Heart left ventricle (tissue), 16 donors: ENCODE measurements at regions not wholly inside any gene's neighbourhood (a gene's known extent, or its start where the extent isn't known, plus 50 kb on each side); places are given as distances from the start of the nearest gene placed in this dataset.

ENCODE experiments used
- ATAC-seq, 4 donors: fragments of 200-7000 bp; cut with Tn5 transposase; one replicate each; pipeline ENCODE4 v1.9.1; 2020 to 2022; ENCODE audit warnings: moderate library complexity in 4 of 4, mild to moderate bottlenecking in 3 of 4, moderate number of reproducible peaks in 1 of 4
- DNase-seq, 5 donors: peaks; one replicate each; pipeline ENCODE4 v3.0.0-alpha.2; 2020
- H3K27ac ChIP-seq, 12 donors: fragments of 200-600 bp; sonication (generic) in 4 of 12; one replicate each; pipeline versions ENCODE4 v1.5.0 to v1.8.0; 2016 to 2022; ENCODE audit warnings: mild to moderate bottlenecking in 2 of 12
- H3K27me3 ChIP-seq, 9 donors: fragments of 200-600 bp; sonication (generic) in 2 of 9; one replicate each; pipeline versions ENCODE4 v1.5.1 to v1.8.0; 2016 to 2022; ENCODE audit warnings: mild to moderate bottlenecking in 3 of 9
- H3K36me3 ChIP-seq, 9 donors: fragments of 200-600 bp; sonication (generic) in 2 of 9; one replicate each; pipeline versions ENCODE4 v1.5.0 to v1.8.0; 2018 to 2022; ENCODE audit warnings: mild to moderate bottlenecking in 2 of 9
- H3K4me1 ChIP-seq, 12 donors: fragments of 200-600 bp; sonication (generic) in 4 of 12; one replicate each; pipeline versions ENCODE4 v1.5.0 to v1.8.0; 2016 to 2022; ENCODE audit warnings: mild to moderate bottlenecking in 3 of 12
- H3K4me3 ChIP-seq, 12 donors: fragments of 200-600 bp; sonication (generic) in 4 of 12; one replicate each; pipeline versions ENCODE4 v1.5.0 to v1.8.0; 2017 to 2022; ENCODE audit warnings: mild to moderate bottlenecking in 9 of 12, moderate library complexity in 4 of 12
- H3K9me3 ChIP-seq, 12 donors: fragments of 200-600 bp; sonication (generic) in 4 of 12; one replicate each; pipeline versions ENCODE4 v1.5.0 to v1.8.0; 2016 to 2022; ENCODE audit warnings: mild to moderate bottlenecking in 1 of 12
- CTCF ChIP-seq, 12 donors: fragments of 200-600 bp; sonication (generic) in 4 of 12; IDR thresholded peaks; one replicate each; pipeline versions ENCODE4 v1.5.0 to v1.8.0; 2018 to 2022; ENCODE audit warnings: antibody characterized with exemption in 12 of 12, mild to moderate bottlenecking in 5 of 12
- POLR2A ChIP-seq, 2 donors: fragments of 450-650 bp; IDR thresholded peaks; one replicate each; pipeline ENCODE4 v1.6.1; 2017; ENCODE audit warnings: antibody characterized with exemption in 2 of 2, mild to moderate bottlenecking in 2 of 2, moderate library complexity in 2 of 2
- WGBS, 4 donors: extraction: QIAGEN DNeasy Blood & Tissue Kit in 2 of 4; methylation state at CpG; one replicate each; pipeline versions ENCODE4 v1.1.5 to v1.1.7; 2013 to 2018; 5-methylcytosine and 5-hydroxymethylcytosine counted together
- intact Hi-C, 10 donors: fragments of 100-400 bp; cut with DNase I; formaldehyde crosslinking; loops; one replicate each; pipeline versions ENCODE4 v1.11.1 to v1.14.2; 2022
- donor health status: ischemic (EF 13 %, LVEDD 7.1; RV severe dilation, severe dysfunction).
- donor health status: healthy with polysubstance abuse.
- donor health status: DM: no; HTN: yes; CAD: no.
- donor health status: DM: no; HTN: no; CAD: no.
- donor health status: ischemic (EF 25% LVEDD 6.9; RV normal size, moderate dysfunction).
- donor health status: ischemic (EF 25% LVEDD 5.7; RV mildly dilated, moderate dysfunction).
- donor health status: healthy.
- donor health status: DM: yes; HTN: yes; CAD: no.
- donor health status: ischemic (EF 35%, LVEDD 5.7; RV mildly dilated, moderate dysfunction).
- donor health status: nonischemic (EF 11% LVEDD 7.7; RV severe dilation, severe dysfunction).
- donor health status: DM: yes; HTN: yes; CAD: no.
- donor health status: PGD.
- donor health status: ischemic (EF 29% LVEDD 5.4; RV normal size, mild dysfunction).
- donor health status: nonischemic (EF 23%, LVEDD 6.1; RV moderate dilation, normal function).

GRCh38 chr21:26282058-26282457 is 111.5 kb upstream of the APP start:
- no peak overlapping the region for H3K27ac ChIP-seq
- TF ChIP-seq POLR2A (IDR thresholded peaks at IDR 0.05) (no peak), CTCF (IDR thresholded peaks at IDR 0.05) (no peak)
- intact Hi-C loops: no loop called here
- no peaks in the 10 kb centered on the region for H3K4me1 ChIP-seq
- 36 to 50% (median 42%) methylated on average over 4 of the region's 4 CpGs for WGBS, 4 donors
- DNase-seq: no peak
- H3K27me3 ChIP-seq: no peaks in the 10 kb centered on the region
- H3K4me3 ChIP-seq: no peak overlapping the region
- no peaks in the 10 kb centered on the region for H3K36me3 ChIP-seq
- no peaks in the 10 kb centered on the region for H3K9me3 ChIP-seq
- ATAC-seq: no peak

GRCh38 chr21:26281506-26281905 is 110.9 kb upstream of the APP start:
- 91 to 95% (median 92%) methylated on average over 2 of the region's 2 CpGs for WGBS, 4 donors
- Histone ChIP-seq H3K4me3 (no peak overlapping the region), H3K36me3 (no peaks in the 10 kb centered on the region), H3K27ac (no peak overlapping the region), H3K27me3 (no peaks in the 10 kb centered on the region), H3K9me3 (peaks cover 0 to 4% (median 0%) of the 10 kb centered on the region in 12 donors), H3K4me1 (no peaks in the 10 kb centered on the region)
- TF ChIP-seq POLR2A (IDR thresholded peaks at IDR 0.05) (no peak), CTCF (IDR thresholded peaks at IDR 0.05) (no peak)
- DNase-seq (no peak), ATAC-seq (no peak)
- intact Hi-C loops: no loop called here

- TF ChIP-seq CTCF (IDR thresholded peaks at IDR 0.05) (no peak), POLR2A (IDR thresholded peaks at IDR 0.05) (no peak)
- Histone ChIP-seq H3K4me3 (no peak overlapping the region), H3K27me3 (no peaks in the 10 kb centered on the region), H3K27ac (no peak overlapping the region), H3K4me1 (no peaks in the 10 kb centered on the region), H3K36me3 (no peaks in the 10 kb centered on the region), H3K9me3 (peaks cover 0 to 8% (median 0%) of the 10 kb centered on the region in 12 donors)
- DNase-seq: no peak
- intact Hi-C loops: no loop called here
- 21 to 28% (median 23%) methylated on average over 3 of the region's 3 CpGs for WGBS, 4 donors
- no peak for ATAC-seq
Observed at GRCh38 chr21:26280775-26281174, 110.2 kb upstream of the APP start.

GRCh38 chr21:26280148-26280547 is 109.6 kb upstream of the APP start:
- no peaks in the 10 kb centered on the region for H3K27me3 ChIP-seq
- no peak overlapping the region for H3K27ac ChIP-seq
- no peak for ATAC-seq
- H3K4me1 ChIP-seq: no peaks in the 10 kb centered on the region
- TF ChIP-seq CTCF (IDR thresholded peaks at IDR 0.05): no peak
- TF ChIP-seq POLR2A (IDR thresholded peaks at IDR 0.05): no peak
- H3K36me3 ChIP-seq: no peaks in the 10 kb centered on the region
- intact Hi-C loops: no loop called here
- WGBS, 4 donors: 82 to 87% (median 86%) methylated on average over 5 of the region's 5 CpGs
- H3K4me3 ChIP-seq: no peak overlapping the region
- peaks cover 0 to 14% (median 2%) of the 10 kb centered on the region in 12 donors for H3K9me3 ChIP-seq
- no peak for DNase-seq
